HEK293T (cell line): ENCODE measurements at regions not wholly inside any gene's neighbourhood (a gene's known extent, or its start where the extent isn't known, plus 50 kb on each side); places are given as distances from the start of the nearest gene placed in this dataset.
"Not testable (repeated sequence)": the region's sequence is repeated elsewhere in the genome, so short reads cannot be mapped to it uniquely, and the experiment has no call there.

ENCODE experiments used
- CTCF ChIA-PET: fragments of 350-600 bp; formaldehyde crosslinking; extraction: SDS; loops from one replicate; lab custom pipeline; 2021; ENCODE audit warnings: antibody characterized with exemption, inconsistent platforms; lab: Yijun Ruan, JAX
- POLR2A ChIA-PET: fragments of 350-600 bp; formaldehyde crosslinking; extraction: SDS; loops from one replicate; lab custom pipeline; 2020; ENCODE audit warnings: antibody characterized with exemption, inconsistent platforms; lab: Yijun Ruan, JAX
- DNase-seq: peaks from one replicate; pipeline ENCODE4 v3.0.0; 2012; ENCODE audit warnings: mixed read lengths; ENCODE audit errors: extremely low spot score
- ARNT ChIP-seq: fragments of 450-650 bp; IDR thresholded peaks from 2 replicates; pipeline ENCODE4 v1.6.1; 2017; ENCODE audit warnings: mild to moderate bottlenecking
- BHLHE40 ChIP-seq: fragments of 450-650 bp; IDR thresholded peaks from 2 replicates; pipeline ENCODE4 v1.6.1; 2016; ENCODE audit warnings: mild to moderate bottlenecking, moderate library complexity, borderline replicate concordance
- CTBP1 ChIP-seq: fragments of 450-650 bp; IDR thresholded peaks from 2 replicates; pipeline ENCODE4 v1.6.1; 2016; ENCODE audit warnings: borderline replicate concordance
- ELF4 ChIP-seq: fragments of 450-650 bp; IDR thresholded peaks from 2 replicates; pipeline ENCODE4 v1.6.1; 2017; ENCODE audit warnings: antibody characterized with exemption
- FOXA1 ChIP-seq: fragments of 450-650 bp; IDR thresholded peaks from 2 replicates; pipeline ENCODE4 v1.6.1; 2016; ENCODE audit warnings: mild to moderate bottlenecking
- FOXK2 ChIP-seq: fragments of 450-650 bp; IDR thresholded peaks from 2 replicates; pipeline ENCODE4 v1.6.1; 2016; ENCODE audit warnings: mild to moderate bottlenecking
- FOXM1 ChIP-seq: fragments of 450-650 bp; IDR thresholded peaks from 2 replicates; pipeline ENCODE4 v1.6.1; 2017; ENCODE audit warnings: mild to moderate bottlenecking, borderline replicate concordance
- HDGF ChIP-seq: fragments of 450-650 bp; IDR thresholded peaks from 2 replicates; pipeline ENCODE4 v1.6.1; 2017; ENCODE audit warnings: antibody characterized with exemption, borderline replicate concordance
- L3MBTL2 ChIP-seq: fragments of 450-650 bp; conservative IDR thresholded peaks from 2 replicates; pipeline ENCODE4 v1.6.1; 2016; ENCODE audit warnings: mild to moderate bottlenecking
- LEF1 ChIP-seq: fragments of 450-650 bp; IDR thresholded peaks from 2 replicates; pipeline ENCODE4 v1.6.1; 2017; ENCODE audit warnings: mild to moderate bottlenecking, borderline replicate concordance
- NFRKB ChIP-seq: fragments of 450-650 bp; IDR thresholded peaks from 2 replicates; pipeline ENCODE4 v1.6.1; 2016; ENCODE audit warnings: mild to moderate bottlenecking, moderate library complexity
- PKNOX1 ChIP-seq: fragments of 450-650 bp; IDR thresholded peaks from 2 replicates; pipeline ENCODE4 v1.6.1; 2016
- SP1 ChIP-seq: fragments of 450-650 bp; IDR thresholded peaks from 2 replicates; pipeline ENCODE4 v1.6.1; 2017
- SUZ12 ChIP-seq: fragments of 450-650 bp; IDR thresholded peaks from 2 replicates; pipeline ENCODE4 v1.6.1; 2016; ENCODE audit warnings: mild to moderate bottlenecking
- TARDBP ChIP-seq: fragments of 450-650 bp; IDR thresholded peaks from 2 replicates; pipeline ENCODE4 v1.6.1; 2016
- ZNF384 ChIP-seq: fragments of 450-650 bp; IDR thresholded peaks from 2 replicates; pipeline ENCODE4 v1.6.1; 2016

GRCh38 chr18:11454040-11454439 lies 155.4 kb upstream of the SLC35G4 start:
- ChIA-PET CTCF (no interaction called here), POLR2A (no interaction called here)
- no peak for TF ChIP-seq FOXM1
- TF ChIP-seq NFRKB: no peak
- no peak for TF ChIP-seq ARNT
- TF ChIP-seq PKNOX1: no peak
- no peak for TF ChIP-seq SUZ12
- TF ChIP-seq FOXK2: no peak
- TF ChIP-seq LEF1: no peak
- no peak for TF ChIP-seq TARDBP
- TF ChIP-seq HDGF: no peak
- no peak for TF ChIP-seq ZNF384
- DNase-seq: no peak

GRCh38 chr18:11444169-11444568 lies 165.2 kb upstream of the SLC35G4 start:
- CTCF ChIA-PET, POLR2A ChIA-PET, DNase-seq: not testable (repeated sequence)

GRCh38 chr18:11437046-11437445 lies 172.3 kb upstream of the SLC35G4 start:
- ChIA-PET CTCF (no interaction called here), POLR2A (no interaction called here)
- no peak for DNase-seq
- TF ChIP-seq SP1 (no peak), LEF1 (no peak), L3MBTL2 (no peak), ELF4 (no peak), SUZ12 (no peak), FOXM1 (no peak), FOXA1 (no peak), TARDBP (no peak), FOXK2 (no peak), PKNOX1 (no peak), ARNT (no peak), NFRKB (no peak), HDGF (no peak)

- POLR2A ChIA-PET: no interaction called here
- DNase-seq: no peak
- TF ChIP-seq LEF1 (no peak), ELF4 (no peak)
- CTCF ChIA-PET: no interaction called here
These were observed 177.0 kb upstream of the SLC35G4 start for GRCh38 chr18:11432360-11432811.

- ChIA-PET CTCF (no interaction called here), POLR2A (no interaction called here)
- TF ChIP-seq SP1 (no peak), ZNF384 (no peak), NFRKB (no peak), SUZ12 (no peak), L3MBTL2 (no peak), LEF1 (no peak), FOXM1 (no peak)
- DNase-seq: no peak
These were observed 179.5 kb upstream of the SLC35G4 start for GRCh38 chr18:11429876-11430275.

GRCh38 chr18:11425211-11425610 lies 184.2 kb upstream of the SLC35G4 start:
- POLR2A ChIA-PET: no interaction called here
- CTCF ChIA-PET: no interaction called here
- TF ChIP-seq LEF1 (no peak), FOXM1 (no peak), ELF4 (no peak), TARDBP (no peak), L3MBTL2 (no peak), SUZ12 (no peak), PKNOX1 (no peak), CTBP1 (no peak)
- DNase-seq: no peak

- no peak for DNase-seq
- POLR2A ChIA-PET: no interaction called here
- CTCF ChIA-PET: no interaction called here
- TF ChIP-seq FOXM1 (no peak), FOXK2 (no peak), ZNF384 (no peak), ELF4 (no peak), SP1 (no peak), LEF1 (no peak), NFRKB (no peak), L3MBTL2 (no peak), FOXA1 (no peak)
These were observed 190.1 kb upstream of the SLC35G4 start for GRCh38 chr18:11419338-11419737.

- ChIA-PET POLR2A (no interaction called here), CTCF (interaction anchor here (0.7 kb wide), 1 partner anchor 20 kb away, joined by 4 read pairs; no protein-coding TSS in a partner anchor)
- TF ChIP-seq BHLHE40 (no peak), NFRKB (no peak), ARNT (no peak), FOXK2 (no peak)
- no peak for DNase-seq
These were observed 196.6 kb upstream of the SLC35G4 start for GRCh38 chr18:11412811-11413210.
